IMR-90 (cell line): ENCODE measurements at regions not wholly inside any gene's neighbourhood (a gene's known extent, or its start where the extent isn't known, plus 50 kb on each side); places are given as distances from the start of the nearest gene placed in this dataset.

Experiments used
- ATAC-seq: fragments of 200-7000 bp; cut with Tn5 transposase; 2 replicates; pipeline ENCODE4 v1.9.1; 2020; ENCODE audit warnings: low read depth, mild to moderate bottlenecking, moderate library complexity
- BruUV-seq: library from RNA; stranded (reverse); fragments of 400-500 nt; replicated peaks from 2 replicates; lab custom pipeline; 2021; lab: Mats Ljungman, UMichigan
- CTCF ChIA-PET: fragments of 300-600 bp; formaldehyde crosslinking; extraction: SDS; loops from one replicate; lab custom pipeline; 2021; ENCODE audit warnings: antibody characterized with exemption; lab: Yijun Ruan, JAX
- POLR2A ChIA-PET: fragments of 300-600 bp; sonication (Branson Sonifier 250); formaldehyde crosslinking; loops from one replicate; lab custom pipeline; 2022; ENCODE audit warnings: antibody characterized with exemption; ENCODE audit not compliant: unreplicated experiment; lab: Charles Lee
- DNase-seq: peaks from one replicate; pipeline ENCODE4 v3.0.0; 2013
- H2AFZ ChIP-seq: replicated peaks from 2 replicates; pipeline ENCODE3; 2013; ENCODE audit warnings: low read length, mild to moderate bottlenecking; ENCODE audit not compliant: poor library complexity
- H2AK5ac ChIP-seq: 2 replicates; pipeline ENCODE4 v1.6.1; 2013; ENCODE audit warnings: low read depth, low read length, inconsistent platforms
- H2AK9ac ChIP-seq: replicated peaks from 2 replicates; pipeline ENCODE3; 2013; ENCODE audit warnings: mild to moderate bottlenecking, low read depth, low read length, moderate library complexity; ENCODE audit not compliant: poor library complexity
- H2BK120ac ChIP-seq: 2 replicates; pipeline ENCODE4 v1.6.1; 2013; ENCODE audit warnings: low read depth, low read length, inconsistent platforms
- H2BK15ac ChIP-seq: 3 replicates; pipeline ENCODE4 v1.6.1; 2013; ENCODE audit warnings: low read depth, low read length, inconsistent platforms
- H2BK20ac ChIP-seq: 2 replicates; pipeline ENCODE4 v1.6.1; 2013; ENCODE audit warnings: low read depth, mild to moderate bottlenecking, inconsistent platforms, low read length, moderate library complexity
- H2BK5ac ChIP-seq: 2 replicates; pipeline ENCODE4 v1.6.1; 2013; ENCODE audit warnings: mild to moderate bottlenecking, low read depth, low read length, inconsistent platforms; ENCODE audit not compliant: poor library complexity, severe bottlenecking
- H3K14ac ChIP-seq: replicated peaks from 2 replicates; pipeline ENCODE4 v1.6.1; 2013; ENCODE audit warnings: low read depth, low read length, inconsistent platforms
- H3K18ac ChIP-seq: 2 replicates; pipeline ENCODE4 v1.6.1; 2013; ENCODE audit warnings: low read depth, low read length, control low read depth
- H3K23ac ChIP-seq: 2 replicates; pipeline ENCODE4 v1.6.1; 2013; ENCODE audit warnings: low read depth, low read length, inconsistent platforms
- H3K27ac ChIP-seq: 2 replicates; pipeline ENCODE4 v1.5.1; 2013; ENCODE audit warnings: mild to moderate bottlenecking, control low read depth, low read length; ENCODE audit not compliant: insufficient read depth
- H3K27me3 ChIP-seq: 2 replicates; pipeline ENCODE4 v1.6.1; 2013; ENCODE audit warnings: low read length; ENCODE audit not compliant: control insufficient read depth, insufficient read depth
- H3K36me3 ChIP-seq: 2 replicates; pipeline ENCODE4 v1.6.1; 2013; ENCODE audit warnings: low read length, mixed read lengths; ENCODE audit not compliant: control insufficient read depth, insufficient read depth
- H3K4ac ChIP-seq: 2 replicates; pipeline ENCODE4 v1.6.1; 2013; ENCODE audit warnings: low read depth, low read length, inconsistent platforms
- H3K4me1 ChIP-seq: 2 replicates; pipeline ENCODE4 v1.6.1; 2013; ENCODE audit warnings: low read length, mixed read lengths; ENCODE audit not compliant: control insufficient read depth, insufficient read depth
- H3K4me2 ChIP-seq: 2 replicates; pipeline ENCODE4 v1.6.1; 2013; ENCODE audit warnings: low read depth, mild to moderate bottlenecking, control low read depth, low read length, moderate library complexity
- H3K4me3 ChIP-seq: 2 replicates; pipeline ENCODE4 v1.5.1; 2013; ENCODE audit warnings: low read depth, mild to moderate bottlenecking, control low read depth, low read length, moderate library complexity; ENCODE audit not compliant: insufficient read depth
- H3K56ac ChIP-seq: 2 replicates; pipeline ENCODE4 v1.6.1; 2013; ENCODE audit warnings: low read length, inconsistent platforms; ENCODE audit not compliant: insufficient read depth; ENCODE audit errors: extremely low read depth
- H3K79me1 ChIP-seq, 2 experiments: 2 replicates each; pipeline ENCODE4 v1.6.1; 2013; ENCODE audit warnings: low read length in 2 of 2, inconsistent platforms in 1 of 2, low read depth in 1 of 2
- H3K9ac ChIP-seq: 2 replicates; pipeline ENCODE4 v1.6.1; 2013; ENCODE audit warnings: low read depth, low read length, control low read depth
- H3K9me1 ChIP-seq: 2 replicates; pipeline ENCODE4 v1.6.1; 2013; ENCODE audit warnings: low read length, inconsistent platforms; ENCODE audit not compliant: insufficient read depth
- H3K9me3 ChIP-seq: 2 replicates; pipeline ENCODE4 v1.6.1; 2013; ENCODE audit warnings: low read length; ENCODE audit not compliant: control insufficient read depth, insufficient read depth
- H4K20me1 ChIP-seq: 2 replicates; pipeline ENCODE4 v1.6.1; 2013; ENCODE audit warnings: low read length, inconsistent platforms; ENCODE audit not compliant: insufficient read depth
- H4K5ac ChIP-seq: 2 replicates; pipeline ENCODE4 v1.6.1; 2013; ENCODE audit warnings: mild to moderate bottlenecking, low read depth, low read length, control low read depth
- H4K8ac ChIP-seq, 2 experiments: 2 replicates each; pipeline ENCODE4 v1.6.1; 2013; ENCODE audit warnings: low read depth in 2 of 2, low read length in 2 of 2, control low read depth in 1 of 2, inconsistent platforms in 1 of 2
- H4K91ac ChIP-seq: 2 replicates; pipeline ENCODE4 v1.6.1; 2013; ENCODE audit warnings: low read depth, low read length, inconsistent platforms; ENCODE audit not compliant: insufficient read depth
- BHLHE40 ChIP-seq: fragments of 150-350 bp; IDR thresholded peaks from 2 replicates; pipeline ENCODE4 v1.6.1; 2016; ENCODE audit warnings: mild to moderate bottlenecking, low read depth, low read length
- CEBPB ChIP-seq: IDR thresholded peaks from 2 replicates; pipeline ENCODE4 v1.6.1; 2012; ENCODE audit warnings: low read depth, low read length, improper control_type of control experiment
- CHD1 ChIP-seq: IDR thresholded peaks from 2 replicates; pipeline ENCODE4 v1.6.1; 2012; ENCODE audit warnings: low read depth, low read length, improper control_type of control experiment
- CTCF ChIP-seq: conservative IDR thresholded peaks from 2 replicates; pipeline ENCODE4 v1.5.1; 2012; ENCODE audit warnings: mild to moderate bottlenecking, low read depth, low read length, improper control_type of control experiment
- MAFK ChIP-seq: IDR thresholded peaks from 2 replicates; pipeline ENCODE4 v1.6.1; 2012; ENCODE audit warnings: low read depth, low read length, improper control_type of control experiment
- MAZ ChIP-seq: IDR thresholded peaks from 2 replicates; pipeline ENCODE4 v1.6.1; 2012; ENCODE audit warnings: low read depth, mild to moderate bottlenecking, low read length, improper control_type of control experiment, moderate library complexity, borderline replicate concordance
- MXI1 ChIP-seq: IDR thresholded peaks from 2 replicates; pipeline ENCODE4 v1.6.1; 2012; ENCODE audit warnings: low read depth, mild to moderate bottlenecking, low read length, moderate library complexity, borderline replicate concordance
- NFE2L2 ChIP-seq: fragments of 150-350 bp; IDR thresholded peaks from 2 replicates; pipeline ENCODE4 v1.6.1; 2016; ENCODE audit warnings: low read depth, mild to moderate bottlenecking, low read length
- POLR2A ChIP-seq: IDR thresholded peaks from 2 replicates; pipeline ENCODE4 v1.6.1; 2012; ENCODE audit warnings: mild to moderate bottlenecking, low read depth, low read length
- RAD21 ChIP-seq: IDR thresholded peaks from 2 replicates; pipeline ENCODE4 v1.6.1; 2012; ENCODE audit warnings: low read length, improper control_type of control experiment
- RCOR1 ChIP-seq: IDR thresholded peaks from 2 replicates; pipeline ENCODE4 v1.6.1; 2012; ENCODE audit warnings: mild to moderate bottlenecking, low read length, improper control_type of control experiment; ENCODE audit not compliant: insufficient replicate concordance
- RFX5 ChIP-seq: IDR thresholded peaks from 2 replicates; pipeline ENCODE4 v1.8.0; 2012; ENCODE audit warnings: low read depth, mild to moderate bottlenecking, low read length, moderate library complexity
- SMC3 ChIP-seq: fragments of 150-350 bp; IDR thresholded peaks from 2 replicates; pipeline ENCODE4 v1.6.1; 2016; ENCODE audit warnings: low read depth, mild to moderate bottlenecking, antibody characterized with exemption, low read length, moderate library complexity
- USF2 ChIP-seq: fragments of 150-350 bp; IDR thresholded peaks from 2 replicates; pipeline ENCODE4 v1.6.1; 2017; ENCODE audit warnings: mild to moderate bottlenecking, antibody characterized with exemption, low read length, low read depth
- WGBS, 2 experiments: methylation state at CpG; one replicate each; pipeline versions ENCODE4 v1.1.5 to v1.1.7; 2013; ENCODE audit warnings: missing lambda C conversion rate in 2 of 2; ENCODE audit not compliant: insufficient read length in 1 of 2; ENCODE audit errors: extremely low coverage in 2 of 2; 5-methylcytosine and 5-hydroxymethylcytosine counted together
- dilution Hi-C: fragments of 300-500 bp; cut with HindIII; formaldehyde crosslinking; loops from one replicate; pipeline ENCODE4 v1.14.3; 2018; ENCODE audit warnings: low sequenced_read_pairs; ENCODE audit not compliant: unreplicated experiment
- in situ Hi-C: fragments of 300-500 bp; cut with MboI; formaldehyde crosslinking; loops from 3 replicates; pipeline ENCODE4 v1.14.3; 2019; ENCODE audit warnings: low sequenced_read_pairs, inconsistent platforms, mixed read lengths
- intact Hi-C: fragments of 100-400 bp; cut with micrococcal nuclease; formaldehyde crosslinking; loops from 2 replicates; pipeline ENCODE4 v1.10.0; 2022

- no TSS peak for BruUV-seq
- Histone ChIP-seq H3K14ac (no peak overlapping the region), H3K9ac (no peak overlapping the region), H3K18ac (no peak overlapping the region), H3K27me3 (no peaks in the 10 kb centered on the region), H3K23ac (no peak overlapping the region), H3K4me1 (no peaks in the 10 kb centered on the region), H3K9me3 (peaks cover 46% of the 10 kb centered on the region), H3K79me1 (no peaks in the 10 kb centered on the region), H4K91ac (no peak overlapping the region), H2AFZ (no peak overlapping the region), H3K27ac (no peak overlapping the region), H3K4ac (no peak overlapping the region), H3K56ac (no peak overlapping the region), H2BK15ac (no peak overlapping the region), H2AK5ac (no peak overlapping the region), H4K20me1 (no peaks in the 10 kb centered on the region), H3K4me2 (no peak overlapping the region), H3K9me1 (no peaks in the 10 kb centered on the region), H4K8ac (no peak overlapping the region), H3K4me3 (no peak overlapping the region), H2AK9ac (no peak overlapping the region), H2BK20ac (no peak overlapping the region), H2BK120ac (no peak overlapping the region), H4K5ac (no peak overlapping the region), H3K36me3 (no peaks in the 10 kb centered on the region), H2BK5ac (no peak overlapping the region)
- TF ChIP-seq MXI1 (no peak), NFE2L2 (no peak), USF2 (no peak), CTCF (no peak), BHLHE40 (no peak), RFX5 (no peak), RCOR1 (no peak), SMC3 (no peak), RAD21 (no peak), POLR2A (no peak), CHD1 (no peak), MAFK (no peak), CEBPB (no peak), MAZ (no peak)
- in situ Hi-C loops (no loop called here), intact Hi-C loops (no loop called here), dilution Hi-C loops (no loop called here)
- ATAC-seq, result no peak
- CTCF ChIA-PET, result no interaction called here
- no CpG with 5 or more reads among the region's 4 CpGs for WGBS, 2 experiments
- no peak for DNase-seq
- POLR2A ChIA-PET, result no interaction called here
Observed at GRCh38 chr2:508121-508520, 169.1 kb downstream of the TMEM18 start.
